Lung (tissue), 11 donors: ENCODE measurements at regions not wholly inside any gene's neighbourhood (a gene's known extent, or its start where the extent isn't known, plus 50 kb on each side); places are given as distances from the start of the nearest gene placed in this dataset.
"Not testable (repeated sequence)": the region's sequence is repeated elsewhere in the genome, so short reads cannot be mapped to it uniquely, and the experiment has no call there.

Experiments
- ATAC-seq: fragments of 200-7000 bp; cut with Tn5 transposase; one replicate; pipeline ENCODE4 v1.9.1; 2020; ENCODE audit warnings: moderate number of reproducible peaks; ENCODE audit not compliant: insufficient read depth, low FRiP score
- DNase-seq, 3 donors: peaks; one replicate each; pipeline ENCODE4 v3.0.0-alpha.2; 2013 to 2017
- H3K27ac ChIP-seq, 2 donors: one replicate each; pipeline ENCODE4 v1.5.1; 2013; ENCODE audit warnings: mild to moderate bottlenecking in 2 of 2, moderate library complexity in 2 of 2, control low read depth in 1 of 2, inconsistent platforms in 1 of 2, low read depth in 1 of 2, low read length in 1 of 2
- H3K27me3 ChIP-seq, 3 donors: one replicate each; pipeline ENCODE4 v1.5.1; 2013; ENCODE audit warnings: low read length in 2 of 3; ENCODE audit not compliant: control insufficient read depth in 3 of 3, insufficient read depth in 3 of 3
- H3K36me3 ChIP-seq, 4 donors: one replicate each; pipeline ENCODE4 v1.5.1; 2013; ENCODE audit warnings: low read length in 4 of 4, mild to moderate bottlenecking in 1 of 4, moderate library complexity in 1 of 4; ENCODE audit not compliant: control insufficient read depth in 4 of 4, insufficient read depth in 4 of 4
- H3K4me1 ChIP-seq, 5 donors: one replicate each; pipeline ENCODE4 v1.5.1; 2013; ENCODE audit warnings: low read length in 5 of 5, mild to moderate bottlenecking in 2 of 5, moderate library complexity in 1 of 5; ENCODE audit not compliant: control insufficient read depth in 5 of 5, insufficient read depth in 5 of 5
- H3K4me3 ChIP-seq: one replicate; pipeline ENCODE4 v1.5.1; 2013; ENCODE audit warnings: mild to moderate bottlenecking, control low read depth, moderate library complexity
- H3K9ac ChIP-seq, 2 donors: one replicate each; pipeline ENCODE4 v1.5.1; 2013; ENCODE audit warnings: low read length in 2 of 2, control low read depth in 1 of 2; ENCODE audit not compliant: insufficient read depth in 1 of 2
- H3K9me3 ChIP-seq, 4 donors: one replicate each; pipeline ENCODE4 v1.5.1; 2013; ENCODE audit warnings: low read length in 3 of 4, mild to moderate bottlenecking in 1 of 4, moderate library complexity in 1 of 4; ENCODE audit not compliant: control insufficient read depth in 4 of 4, insufficient read depth in 3 of 4
- WGBS, 2 donors: extraction: QIAGEN DNeasy Blood & Tissue Kit; methylation state at CpG; one replicate each; pipeline ENCODE4 v1.1.7; 2013; 5-methylcytosine and 5-hydroxymethylcytosine counted together
- TF ChIP-seq, protein P1 (sequence below): IDR thresholded peaks from 2 replicates; pipeline ENCODE4 v1.5.1; 2012; ENCODE audit warnings: mild to moderate bottlenecking; ENCODE audit errors: control extremely low read depth, extremely low read depth
- donor health status: control.
- donor health status: control.
- donor health status: Bipolar disorder and iron deficiency.
- donor health status: healthy.
- donor health status: DM: yes; HTN: yes; CAD: no.

- H3K9me3 ChIP-seq: no peaks in the 10 kb centered on the region
- H3K27ac ChIP-seq: no peak overlapping the region
- no peak overlapping the region for H3K9ac ChIP-seq
- 81 to 85% methylated on average over 6 of the region's 6 CpGs for WGBS, 2 donors
- TF ChIP-seq, protein P1, sequence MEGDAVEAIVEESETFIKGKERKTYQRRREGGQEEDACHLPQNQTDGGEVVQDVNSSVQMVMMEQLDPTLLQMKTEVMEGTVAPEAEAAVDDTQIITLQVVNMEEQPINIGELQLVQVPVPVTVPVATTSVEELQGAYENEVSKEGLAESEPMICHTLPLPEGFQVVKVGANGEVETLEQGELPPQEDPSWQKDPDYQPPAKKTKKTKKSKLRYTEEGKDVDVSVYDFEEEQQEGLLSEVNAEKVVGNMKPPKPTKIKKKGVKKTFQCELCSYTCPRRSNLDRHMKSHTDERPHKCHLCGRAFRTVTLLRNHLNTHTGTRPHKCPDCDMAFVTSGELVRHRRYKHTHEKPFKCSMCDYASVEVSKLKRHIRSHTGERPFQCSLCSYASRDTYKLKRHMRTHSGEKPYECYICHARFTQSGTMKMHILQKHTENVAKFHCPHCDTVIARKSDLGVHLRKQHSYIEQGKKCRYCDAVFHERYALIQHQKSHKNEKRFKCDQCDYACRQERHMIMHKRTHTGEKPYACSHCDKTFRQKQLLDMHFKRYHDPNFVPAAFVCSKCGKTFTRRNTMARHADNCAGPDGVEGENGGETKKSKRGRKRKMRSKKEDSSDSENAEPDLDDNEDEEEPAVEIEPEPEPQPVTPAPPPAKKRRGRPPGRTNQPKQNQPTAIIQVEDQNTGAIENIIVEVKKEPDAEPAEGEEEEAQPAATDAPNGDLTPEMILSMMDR: no peak
- H3K27me3 ChIP-seq: no peaks in the 10 kb centered on the region
- no peaks in the 10 kb centered on the region for H3K4me1 ChIP-seq
- ATAC-seq: no peak
- H3K4me3 ChIP-seq: no peak overlapping the region
- H3K36me3 ChIP-seq: no peaks in the 10 kb centered on the region
- DNase-seq: no peak
These were observed 108.7 kb downstream of the SUCLA2 start for GRCh38 chr13:47892374-47892773.

- no peak for DNase-seq
- Histone ChIP-seq H3K9me3 (peaks cover 0 to 2% (median 0%) of the 10 kb centered on the region in 4 donors), H3K9ac (no peak overlapping the region), H3K27ac (no peak overlapping the region), H3K4me1 (peaks cover 0 to 2% (median 0%) of the 10 kb centered on the region in 5 donors), H3K27me3 (no peaks in the 10 kb centered on the region), H3K36me3 (no peaks in the 10 kb centered on the region), H3K4me3 (no peak overlapping the region)
- TF ChIP-seq, protein P1: no peak
- ATAC-seq: no peak
These were observed 110.8 kb downstream of the SUCLA2 start for GRCh38 chr13:47890146-47890814.

- Histone ChIP-seq H3K4me3 (no peak overlapping the region), H3K27me3 (no peaks in the 10 kb centered on the region), H3K9ac (no peak overlapping the region), H3K9me3 (peaks cover 0 to 4% (median 0%) of the 10 kb centered on the region in 4 donors), H3K4me1 (peaks cover 0 to 2% (median 0%) of the 10 kb centered on the region in 5 donors), H3K36me3 (no peaks in the 10 kb centered on the region), H3K27ac (no peak overlapping the region)
- 93 to 94% methylated on average over 4 of the region's 4 CpGs for WGBS, 2 donors
- DNase-seq (peak in 1 of 3 donors; percentile 21), ATAC-seq (no peak)
- TF ChIP-seq, protein P1: no peak
These were observed 114.8 kb downstream of the SUCLA2 start for GRCh38 chr13:47886314-47886713.

DNA sequence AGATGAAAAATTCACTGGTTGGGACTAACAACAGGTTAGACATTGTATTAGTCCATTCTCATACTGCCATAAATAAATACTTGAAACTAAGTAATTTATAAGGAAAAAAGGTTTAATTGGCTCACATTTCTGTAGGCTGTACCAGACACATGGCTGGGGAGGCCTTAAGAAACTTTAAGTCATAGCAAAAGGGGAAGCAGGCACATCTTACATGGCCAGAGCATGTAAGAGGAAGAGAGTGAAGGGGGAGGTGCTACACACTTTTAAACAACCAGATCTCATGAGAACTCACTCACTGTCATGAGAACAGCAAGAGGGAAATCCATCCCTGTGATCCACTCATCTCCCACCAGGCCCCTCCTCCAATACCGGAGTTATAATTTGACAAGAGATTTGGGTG lies 125.9 kb downstream of the SUCLA2 start:
- Histone ChIP-seq H3K9ac (no peak overlapping the region), H3K27me3 (no peaks in the 10 kb centered on the region), H3K4me1 (no peaks in the 10 kb centered on the region), H3K4me3 (no peak overlapping the region), H3K27ac (no peak overlapping the region), H3K36me3 (peaks cover 0 to 1% (median 0%) of the 10 kb centered on the region in 4 donors), H3K9me3 (peaks cover 0 to 8% (median 4%) of the 10 kb centered on the region in 4 donors)
- ATAC-seq (no peak), DNase-seq (no peak)
- 96 to 100% methylated on average over 1 of the region's 1 CpG for WGBS, 2 donors
- TF ChIP-seq, protein P1: no peak

DNA sequence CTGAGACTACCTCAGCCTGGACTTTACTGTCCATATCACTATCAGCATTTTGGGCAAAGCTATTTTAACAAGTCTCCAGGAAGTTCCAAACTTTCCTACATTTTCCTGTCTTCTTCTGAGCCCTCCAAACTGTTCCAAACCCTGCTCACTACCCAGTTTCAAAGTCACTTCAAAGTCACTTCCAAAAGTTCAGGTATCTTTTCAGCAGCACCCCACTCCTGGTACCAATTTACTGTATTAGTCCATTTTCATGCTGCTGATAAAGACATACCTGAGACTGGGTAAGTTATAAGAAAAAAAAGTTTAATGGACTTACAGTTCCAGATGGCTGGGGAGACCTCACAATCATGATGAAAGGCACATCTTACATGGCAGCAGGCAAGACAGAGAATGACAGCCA lies 127.1 kb downstream of the SUCLA2 start:
- DNase-seq, H3K9ac ChIP-seq, H3K4me3 ChIP-seq, ATAC-seq, H3K9me3 ChIP-seq, H3K4me1 ChIP-seq, H3K27ac ChIP-seq, H3K27me3 ChIP-seq, H3K36me3 ChIP-seq: not testable (repeated sequence)
